GM23338 (cell line): ENCODE measurements at regions not wholly inside any gene's neighbourhood (a gene's known extent, or its start where the extent isn't known, plus 50 kb on each side); places are given as distances from the start of the nearest gene placed in this dataset.
"Not testable (repeated sequence)": the region's sequence is repeated elsewhere in the genome, so short reads cannot be mapped to it uniquely, and the experiment has no call there.

Source experiments
- CTCF ChIP-seq, 2 experiments: fragments of 200-600 bp in 1 of 2; sonication (generic) in 1 of 2; conservative IDR thresholded peaks; 2 replicates each; pipeline versions ENCODE4 v1.5.1 to v1.6.1; 2016 to 2017; ENCODE audit warnings: antibody characterized with exemption in 2 of 2, low read depth in 2 of 2, mild to moderate bottlenecking in 2 of 2, moderate library complexity in 1 of 2
- EZH2phosphoT487 ChIP-seq: fragments of 200-600 bp; sonication (generic); IDR thresholded peaks from one replicate; pipeline ENCODE4 v1.8.1; 2018; ENCODE audit warnings: antibody characterized with exemption; ENCODE audit not compliant: unreplicated experiment
- POLR2AphosphoS5 ChIP-seq: IDR thresholded peaks from 2 replicates; pipeline ENCODE4 v1.6.1; 2016; ENCODE audit warnings: antibody characterized with exemption, low read depth
- REST ChIP-seq: IDR thresholded peaks from one replicate; pipeline ENCODE4 v1.6.1; 2018; ENCODE audit warnings: antibody characterized with exemption; ENCODE audit not compliant: unreplicated experiment

GRCh38 chr7:50898604-50899477, 116.1 kb upstream of the GRB10 start:
- not testable (repeated sequence) for TF ChIP-seq CTCF (conservative IDR thresholded peaks at IDR 0.05; ENCODE audit: low read depth in 2 of 2); REST; POLR2AphosphoS5; EZH2phosphoT487
